ENCODE measurements at regions not wholly inside any gene's neighbourhood (a gene's known extent, or its start where the extent isn't known, plus 50 kb on each side); places are given as distances from the start of the nearest gene placed in this dataset.

- H3K36me3 ChIP-seq, result no peaks in the 10 kb centered on the region
- H3K4me3 ChIP-seq (ENCODE audit: low read depth, low read length), result no peak overlapping the region
- no peaks in the 10 kb centered on the region for H3K9me3 ChIP-seq
- H3K27me3 ChIP-seq, result no peaks in the 10 kb centered on the region
- no peak for TF ChIP-seq CTCF (IDR thresholded peaks at IDR 0.05; ENCODE audit: low read depth, low read length)
- H3K4me1 ChIP-seq, result no peaks in the 10 kb centered on the region
- DNase-seq, result no peak
These were observed 108.0 kb upstream of the PPP2R2D start for GRCh38 chr10:131792809-131793208.

- DNase-seq, result no peak
- no peak for TF ChIP-seq CTCF (IDR thresholded peaks at IDR 0.05; ENCODE audit: low read depth, low read length)
- Histone ChIP-seq H3K4me1 (no peaks in the 10 kb centered on the region), H3K9me3 (no peaks in the 10 kb centered on the region), H3K4me3 (ENCODE audit: low read depth, low read length) (no peak overlapping the region), H3K27me3 (no peaks in the 10 kb centered on the region), H3K36me3 (no peaks in the 10 kb centered on the region)
These were observed 105.0 kb upstream of the PPP2R2D start for GRCh38 chr10:131795761-131796160.

- DNase-seq, result no peak
These were observed 103.2 kb upstream of the PPP2R2D start for GRCh38 chr10:131797626-131798025.

GRCh38 chr10:131799429-131799828 lies 101.4 kb upstream of the PPP2R2D start:
- H3K4me3 ChIP-seq (ENCODE audit: low read depth, low read length), result no peak overlapping the region
- no peaks in the 10 kb centered on the region for H3K4me1 ChIP-seq
- no peaks in the 10 kb centered on the region for H3K36me3 ChIP-seq
- H3K9me3 ChIP-seq, result no peaks in the 10 kb centered on the region
- no peak for DNase-seq
- TF ChIP-seq CTCF (IDR thresholded peaks at IDR 0.05; ENCODE audit: low read depth, low read length), result no peak
- no peaks in the 10 kb centered on the region for H3K27me3 ChIP-seq

More at GRCh38 chr10:131797626-131798025, 103.2 kb upstream of the PPP2R2D start:
- TF ChIP-seq CTCF (IDR thresholded peaks at IDR 0.05; ENCODE audit: low read depth, low read length), result no peak
- Histone ChIP-seq H3K4me3 (ENCODE audit: low read depth, low read length) (no peak overlapping the region), H3K27me3 (no peaks in the 10 kb centered on the region), H3K9me3 (no peaks in the 10 kb centered on the region), H3K4me1 (no peaks in the 10 kb centered on the region), H3K36me3 (no peaks in the 10 kb centered on the region)

- Histone ChIP-seq H3K4me1 (no peaks in the 10 kb centered on the region), H3K27me3 (no peaks in the 10 kb centered on the region), H3K4me3 (ENCODE audit: low read depth, low read length) (no peak overlapping the region), H3K36me3 (no peaks in the 10 kb centered on the region), H3K9me3 (no peaks in the 10 kb centered on the region)
- no peak for DNase-seq
- no peak for TF ChIP-seq CTCF (IDR thresholded peaks at IDR 0.05; ENCODE audit: low read depth, low read length)
These were observed 98.5 kb upstream of the PPP2R2D start for GRCh38 chr10:131802156-131802915.

- no peaks in the 10 kb centered on the region for H3K4me1 ChIP-seq
- no peak overlapping the region for H3K4me3 ChIP-seq (ENCODE audit: low read depth, low read length)
- H3K9me3 ChIP-seq, result no peaks in the 10 kb centered on the region
- no peaks in the 10 kb centered on the region for H3K27me3 ChIP-seq
- no peak for DNase-seq
- no peak for TF ChIP-seq CTCF (IDR thresholded peaks at IDR 0.05; ENCODE audit: low read depth, low read length)
- no peaks in the 10 kb centered on the region for H3K36me3 ChIP-seq
These were observed 97.8 kb upstream of the PPP2R2D start for GRCh38 chr10:131802996-131803395.

Data from BE2C (cell line).